Thoracic aorta (tissue), 2 donors: ENCODE measurements at regions not wholly inside any gene's neighbourhood (a gene's known extent, or its start where the extent isn't known, plus 50 kb on each side); places are given as distances from the start of the nearest gene placed in this dataset.

Experiments used
- ATAC-seq: fragments of 150-250 bp; one replicate; pipeline ENCODE4 v1.8.0; 2017; ENCODE audit warnings: low read depth; ENCODE audit not compliant: insufficient number of reproducible peaks, low FRiP score
- DNase-seq: peaks from one replicate; pipeline ENCODE4 v3.0.0-alpha.2; 2020; ENCODE audit warnings: low spot score
- H3K27ac ChIP-seq, 2 donors: fragments of 200-600 bp; sonication (generic); 1 replicate in 1 of 2; 2 replicates in 1 of 2; pipeline ENCODE4 v1.5.1; 2016; ENCODE audit warnings: mild to moderate bottlenecking in 2 of 2, moderate library complexity in 2 of 2
- H3K27me3 ChIP-seq: fragments of 200-600 bp; sonication (generic); replicated peaks from 2 replicates; pipeline ENCODE4 v1.6.0; 2016; ENCODE audit warnings: mild to moderate bottlenecking; ENCODE audit not compliant: insufficient read depth
- H3K36me3 ChIP-seq: fragments of 200-600 bp; sonication (generic); one replicate; pipeline ENCODE4 v1.5.1; 2016
- H3K4me1 ChIP-seq, 2 donors: fragments of 200-600 bp; sonication (generic); 1 replicate in 1 of 2; 2 replicates in 1 of 2; pipeline versions ENCODE4 v1.5.1 to v1.6.0; 2016; ENCODE audit warnings: low read depth in 2 of 2, mild to moderate bottlenecking in 1 of 2; ENCODE audit not compliant: control insufficient read depth in 1 of 2
- H3K4me3 ChIP-seq: fragments of 200-600 bp; sonication (generic); 2 replicates; pipeline ENCODE4 v1.5.1; 2016; ENCODE audit warnings: mild to moderate bottlenecking
- H3K9me3 ChIP-seq: fragments of 200-600 bp; sonication (generic); 2 replicates; pipeline ENCODE4 v1.5.1; 2016
- TF ChIP-seq, protein P1 (sequence below): fragments of 200-600 bp; sonication (generic); IDR thresholded peaks from one replicate; pipeline ENCODE4 v1.5.1; 2019; ENCODE audit warnings: antibody characterized with exemption

DNA sequence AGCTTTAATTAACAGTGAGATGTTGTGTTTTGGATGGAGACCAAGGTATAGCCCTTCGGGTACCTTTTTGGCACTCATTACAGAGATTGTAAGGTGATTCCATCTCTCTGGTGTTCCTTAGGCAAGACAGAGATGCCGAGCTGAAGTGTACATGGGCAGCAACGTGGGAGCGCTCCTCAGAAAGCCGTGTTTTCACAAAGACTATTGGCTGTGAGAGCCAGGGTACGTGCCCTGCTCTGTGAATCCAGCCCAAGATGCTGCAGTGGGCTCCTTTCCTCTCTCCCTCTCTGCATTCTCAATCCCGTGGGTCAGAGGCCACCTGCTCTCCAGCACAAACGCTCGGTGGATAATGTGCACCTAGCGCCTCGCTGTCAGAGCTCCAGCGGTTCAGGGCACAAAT lies 203.0 kb upstream of the EPHA4 start:
- DNase-seq: no peak
- H3K4me3 ChIP-seq: peak overlapping the region; percentile 63
- no peak for ATAC-seq
- no peaks in the 10 kb centered on the region for H3K27me3 ChIP-seq
- TF ChIP-seq, protein P1, sequence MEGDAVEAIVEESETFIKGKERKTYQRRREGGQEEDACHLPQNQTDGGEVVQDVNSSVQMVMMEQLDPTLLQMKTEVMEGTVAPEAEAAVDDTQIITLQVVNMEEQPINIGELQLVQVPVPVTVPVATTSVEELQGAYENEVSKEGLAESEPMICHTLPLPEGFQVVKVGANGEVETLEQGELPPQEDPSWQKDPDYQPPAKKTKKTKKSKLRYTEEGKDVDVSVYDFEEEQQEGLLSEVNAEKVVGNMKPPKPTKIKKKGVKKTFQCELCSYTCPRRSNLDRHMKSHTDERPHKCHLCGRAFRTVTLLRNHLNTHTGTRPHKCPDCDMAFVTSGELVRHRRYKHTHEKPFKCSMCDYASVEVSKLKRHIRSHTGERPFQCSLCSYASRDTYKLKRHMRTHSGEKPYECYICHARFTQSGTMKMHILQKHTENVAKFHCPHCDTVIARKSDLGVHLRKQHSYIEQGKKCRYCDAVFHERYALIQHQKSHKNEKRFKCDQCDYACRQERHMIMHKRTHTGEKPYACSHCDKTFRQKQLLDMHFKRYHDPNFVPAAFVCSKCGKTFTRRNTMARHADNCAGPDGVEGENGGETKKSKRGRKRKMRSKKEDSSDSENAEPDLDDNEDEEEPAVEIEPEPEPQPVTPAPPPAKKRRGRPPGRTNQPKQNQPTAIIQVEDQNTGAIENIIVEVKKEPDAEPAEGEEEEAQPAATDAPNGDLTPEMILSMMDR: no peak
- peaks cover 5 to 14% of the 10 kb centered on the region in 2 donors for H3K4me1 ChIP-seq
- H3K9me3 ChIP-seq: no peaks in the 10 kb centered on the region
- peak overlapping the region in 1 of 2 donors; percentile 44 for H3K27ac ChIP-seq
- H3K36me3 ChIP-seq: no peaks in the 10 kb centered on the region

DNA sequence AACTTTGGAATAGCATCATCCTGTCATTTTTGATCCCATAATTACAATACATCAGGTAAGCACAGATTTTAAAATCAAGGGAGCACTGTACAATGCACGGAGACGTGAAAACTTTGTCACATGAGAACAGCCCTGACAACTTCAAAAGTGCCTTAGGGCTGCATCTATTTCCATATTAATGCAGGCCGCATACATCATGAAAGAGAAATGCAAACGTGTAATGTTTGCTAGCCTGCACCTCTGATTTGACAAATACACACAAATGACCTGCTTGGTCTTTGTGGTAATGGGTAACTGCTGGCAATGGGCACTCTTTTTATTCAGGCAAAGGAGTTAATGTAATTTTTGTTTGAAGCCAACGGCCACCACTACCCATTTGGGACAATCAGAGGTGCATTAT lies 202.0 kb upstream of the EPHA4 start:
- Histone ChIP-seq H3K4me3 (no peak overlapping the region), H3K9me3 (no peaks in the 10 kb centered on the region), H3K27ac (no peak overlapping the region), H3K36me3 (no peaks in the 10 kb centered on the region), H3K27me3 (no peaks in the 10 kb centered on the region), H3K4me1 (peaks cover 0 to 5% of the 10 kb centered on the region in 2 donors)
- ATAC-seq (no peak), DNase-seq (no peak)
- TF ChIP-seq, protein P1: no peak

DNA sequence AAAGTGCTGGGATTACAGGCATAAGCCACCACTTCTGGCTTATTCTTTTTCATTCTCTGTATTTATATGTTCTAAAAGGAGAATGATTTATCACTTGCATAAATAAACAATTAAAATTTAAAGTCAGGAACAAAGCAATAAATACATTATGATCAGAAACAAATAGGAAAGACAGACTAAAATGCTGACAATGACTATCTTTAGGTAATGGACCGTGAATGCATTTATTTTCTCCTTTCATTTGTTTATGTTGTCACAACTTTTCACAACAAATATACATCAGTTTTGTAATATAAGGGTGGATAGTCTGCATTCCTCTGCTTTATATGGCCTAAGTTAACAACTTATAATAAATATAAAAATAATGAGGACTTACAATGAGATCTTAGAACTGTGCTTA lies 199.2 kb upstream of the EPHA4 start:
- H3K27me3 ChIP-seq: no peaks in the 10 kb centered on the region
- no peaks in the 10 kb centered on the region for H3K9me3 ChIP-seq
- ATAC-seq (no peak), DNase-seq (no peak)
- peaks cover 0 to 6% of the 10 kb centered on the region in 2 donors for H3K4me1 ChIP-seq
- no peak overlapping the region for H3K4me3 ChIP-seq
- H3K27ac ChIP-seq: no peak overlapping the region
- no peaks in the 10 kb centered on the region for H3K36me3 ChIP-seq
- TF ChIP-seq, protein P1: no peak

DNA sequence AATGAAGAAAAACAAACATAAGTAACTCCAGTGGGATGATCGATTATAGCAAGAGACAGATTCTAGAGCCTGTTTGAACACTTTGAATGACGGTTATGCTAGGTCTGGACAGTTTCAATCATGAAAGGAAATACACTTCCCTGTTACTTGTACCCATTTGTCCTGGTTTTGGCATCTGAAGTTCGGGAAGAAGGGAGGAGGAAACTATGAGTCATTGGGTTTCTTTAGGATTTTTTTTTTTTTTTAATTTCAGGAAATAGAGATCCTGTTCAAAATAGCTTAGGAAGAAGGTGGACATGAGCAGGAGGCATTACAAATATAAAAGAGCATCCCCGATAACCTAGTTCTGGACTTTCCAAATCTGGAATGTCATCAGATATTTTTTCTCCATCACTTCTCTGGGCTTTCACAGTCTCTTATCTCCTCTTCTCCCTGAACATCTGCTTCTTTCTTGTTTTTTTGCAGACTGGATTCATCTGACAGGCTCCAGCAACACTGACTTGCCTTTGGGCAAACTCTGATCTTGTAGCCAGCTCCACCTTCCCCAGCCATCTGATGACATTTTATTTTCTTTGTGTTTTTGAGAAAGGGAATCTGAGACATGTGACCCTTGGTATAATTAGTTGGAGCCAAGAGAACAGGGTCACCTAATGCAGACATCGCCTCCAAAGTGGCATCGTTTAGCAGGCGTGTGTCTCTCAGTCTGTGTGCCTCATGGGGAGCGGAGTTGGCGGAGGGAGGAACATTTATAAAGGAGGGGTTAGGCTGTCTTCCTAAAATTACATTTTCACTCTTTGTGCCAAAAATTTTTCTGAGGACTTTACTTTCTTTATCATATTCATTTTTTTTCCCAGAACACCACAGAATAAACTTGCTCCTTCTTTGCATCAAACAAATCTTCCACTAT lies 195.3 kb upstream of the EPHA4 start:
- no peak for DNase-seq
- no peak for ATAC-seq
- H3K36me3 ChIP-seq: no peaks in the 10 kb centered on the region
- H3K4me1 ChIP-seq: peaks cover 0 to 6% of the 10 kb centered on the region in 2 donors
- no peaks in the 10 kb centered on the region for H3K27me3 ChIP-seq
- H3K9me3 ChIP-seq: no peaks in the 10 kb centered on the region
- no peak overlapping the region for H3K27ac ChIP-seq
- no peak overlapping the region for H3K4me3 ChIP-seq
- TF ChIP-seq, protein P1: no peak

DNA sequence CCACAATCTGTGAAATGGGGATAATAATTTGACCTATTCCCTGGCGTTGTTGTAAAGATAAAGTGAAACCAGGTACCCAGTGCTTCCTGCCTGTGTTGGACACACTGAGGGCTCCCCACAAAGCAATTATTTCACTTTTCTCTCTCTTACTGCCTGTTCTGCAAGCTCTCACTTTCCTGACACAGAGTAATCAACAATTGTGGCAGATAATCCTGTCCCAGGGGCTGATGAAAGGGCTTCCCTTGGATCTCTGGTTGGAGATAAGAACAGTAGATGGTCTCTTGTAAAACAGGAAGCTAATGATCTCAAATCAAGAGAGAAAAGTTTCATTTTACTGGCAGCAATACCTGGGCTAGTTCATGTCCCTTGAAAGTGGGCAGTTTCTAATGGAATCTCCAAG lies 190.4 kb upstream of the EPHA4 start:
- peaks cover 0 to 4% of the 10 kb centered on the region in 2 donors for H3K4me1 ChIP-seq
- no peaks in the 10 kb centered on the region for H3K27me3 ChIP-seq
- H3K4me3 ChIP-seq: no peak overlapping the region
- TF ChIP-seq, protein P1: no peak
- H3K27ac ChIP-seq: no peak overlapping the region
- H3K9me3 ChIP-seq: no peaks in the 10 kb centered on the region
- DNase-seq (no peak), ATAC-seq (no peak)
- H3K36me3 ChIP-seq: no peaks in the 10 kb centered on the region
